ENCODE measurements at regions not wholly inside any gene's neighbourhood (a gene's known extent, or its start where the extent isn't known, plus 50 kb on each side); places are given as distances from the start of the nearest gene placed in this dataset.

GRCh38 chr13:56019606-56020005 lies 1121.1 kb upstream of the PRR20A start:
- WGBS (ENCODE audit: extremely low coverage, insufficient coverage, insufficient read length), result no CpG with 5 or more reads among the region's 5 CpGs
- no peak overlapping the region for H2BK5ac ChIP-seq (ENCODE audit: low read depth, low read length, poor library complexity)

DNA sequence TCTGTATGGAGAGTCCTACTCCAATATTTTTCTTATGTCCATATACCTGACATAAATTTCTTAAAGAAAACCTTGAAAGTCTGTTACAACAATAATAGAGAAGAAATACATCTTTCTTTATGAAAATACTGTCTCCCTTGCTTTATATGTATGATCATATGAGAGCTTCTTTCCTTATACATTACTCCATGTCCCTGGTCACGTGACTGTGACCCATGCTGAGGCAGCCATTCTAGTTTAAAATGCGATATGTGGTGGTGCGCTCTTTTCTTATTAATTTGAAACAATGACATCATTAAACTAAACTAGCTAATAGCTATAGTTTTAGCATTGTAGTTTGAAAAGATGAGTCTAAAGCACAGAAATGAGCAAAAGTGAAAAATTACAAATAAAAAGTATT lies 1120.3 kb upstream of the PRR20A start:
- Histone ChIP-seq H3K18ac (ENCODE audit: low read length) (no peak overlapping the region), H3K27me3 (ENCODE audit: insufficient read depth, low read length) (no peaks in the 10 kb centered on the region), H4K8ac (ENCODE audit: low read depth, low read length) (no peak overlapping the region), H2BK12ac (ENCODE audit: low read length) (no peak overlapping the region), H3K4me3 (ENCODE audit: low read depth, low read length) (no peak overlapping the region), H3K36me3 (ENCODE audit: control insufficient read depth in 1 of 2, insufficient read depth in 2 of 2, low read length in 2 of 2) (no peaks in the 10 kb centered on the region), H3K27ac (ENCODE audit: low read depth, low read length) (no peak overlapping the region), H3K9me3 (ENCODE audit: insufficient read depth, low read depth, low read length) (no peaks in the 10 kb centered on the region), H2BK5ac (ENCODE audit: low read depth, low read length, poor library complexity) (no peak overlapping the region), H3K9ac (ENCODE audit: low read length) (no peak overlapping the region), H3K4me1 (ENCODE audit: control insufficient read depth in 1 of 2, insufficient read depth in 2 of 2, low read length in 2 of 2) (no peaks in the 10 kb centered on the region), H2AK5ac (ENCODE audit: low read length) (no peak overlapping the region), H3K14ac (ENCODE audit: low read length) (no peak overlapping the region), H3K4ac (ENCODE audit: low read depth, low read length) (no peak overlapping the region), H3K79me1 (ENCODE audit: low read length) (no peaks in the 10 kb centered on the region), H3K4me2 (ENCODE audit: low read length) (no peak overlapping the region), H2AFZ (ENCODE audit: insufficient read depth, low read length, poor library complexity) (no peak overlapping the region), H2BK120ac (ENCODE audit: insufficient read depth, low read length, poor library complexity) (no peak overlapping the region), H4K91ac (ENCODE audit: low read depth, low read length) (no peak overlapping the region), H3K23ac (ENCODE audit: low read length) (no peak overlapping the region), H3K79me2 (ENCODE audit: control insufficient read depth, insufficient read depth, low read length, poor library complexity) (no peaks in the 10 kb centered on the region), H4K12ac (ENCODE audit: low read depth, low read length) (no peak overlapping the region)
- whole genome bisulfite sequencing (ENCODE audit: extremely low coverage, insufficient coverage, insufficient read length), result no CpG with 5 or more reads among the region's 3 CpGs
- no peak for DNase-seq

More at GRCh38 chr13:56019606-56020005, 1121.1 kb upstream of the PRR20A start:
- H3K14ac ChIP-seq (ENCODE audit: low read length), result no peak overlapping the region
- H4K91ac ChIP-seq (ENCODE audit: low read depth, low read length), result no peak overlapping the region
- H2BK12ac ChIP-seq (ENCODE audit: low read length), result no peak overlapping the region
- no peaks in the 10 kb centered on the region for H3K79me1 ChIP-seq (ENCODE audit: low read length)
- H3K79me2 ChIP-seq (ENCODE audit: control insufficient read depth, insufficient read depth, low read length, poor library complexity), result no peaks in the 10 kb centered on the region
- H4K12ac ChIP-seq (ENCODE audit: low read depth, low read length), result no peak overlapping the region
- H2AFZ ChIP-seq (ENCODE audit: insufficient read depth, low read length, poor library complexity), result no peak overlapping the region
- no peak overlapping the region for H3K4ac ChIP-seq (ENCODE audit: low read depth, low read length)
- no peak overlapping the region for H3K27ac ChIP-seq (ENCODE audit: low read depth, low read length)
- no peaks in the 10 kb centered on the region for H3K4me1 ChIP-seq (ENCODE audit: control insufficient read depth in 1 of 2, insufficient read depth in 2 of 2, low read length in 2 of 2)
- H3K18ac ChIP-seq (ENCODE audit: low read length), result no peak overlapping the region
- H3K4me3 ChIP-seq (ENCODE audit: low read depth, low read length), result no peak overlapping the region
- H3K4me2 ChIP-seq (ENCODE audit: low read length), result no peak overlapping the region
- H2AK5ac ChIP-seq (ENCODE audit: low read length), result no peak overlapping the region
- H3K23ac ChIP-seq (ENCODE audit: low read length), result no peak overlapping the region
- no peaks in the 10 kb centered on the region for H3K9me3 ChIP-seq (ENCODE audit: insufficient read depth, low read depth, low read length)
- H3K36me3 ChIP-seq (ENCODE audit: control insufficient read depth in 1 of 2, insufficient read depth in 2 of 2, low read length in 2 of 2), result no peaks in the 10 kb centered on the region
- H3K27me3 ChIP-seq (ENCODE audit: insufficient read depth, low read length), result no peaks in the 10 kb centered on the region
- no peak overlapping the region for H2BK120ac ChIP-seq (ENCODE audit: insufficient read depth, low read length, poor library complexity)
- H4K8ac ChIP-seq (ENCODE audit: low read depth, low read length), result no peak overlapping the region
- H3K9ac ChIP-seq (ENCODE audit: low read length), result no peak overlapping the region
- no peak for DNase-seq

- no peak overlapping the region for H3K4ac ChIP-seq (ENCODE audit: low read depth, low read length)
- H3K79me2 ChIP-seq (ENCODE audit: control insufficient read depth, insufficient read depth, low read length, poor library complexity), result no peaks in the 10 kb centered on the region
- H3K9me3 ChIP-seq (ENCODE audit: insufficient read depth, low read depth, low read length), result no peaks in the 10 kb centered on the region
- H2AK5ac ChIP-seq (ENCODE audit: low read length), result no peak overlapping the region
- no peak overlapping the region for H3K4me2 ChIP-seq (ENCODE audit: low read length)
- no peaks in the 10 kb centered on the region for H3K27me3 ChIP-seq (ENCODE audit: insufficient read depth, low read length)
- H3K36me3 ChIP-seq (ENCODE audit: control insufficient read depth in 1 of 2, insufficient read depth in 2 of 2, low read length in 2 of 2), result no peaks in the 10 kb centered on the region
- H3K9ac ChIP-seq (ENCODE audit: low read length), result no peak overlapping the region
- H3K4me3 ChIP-seq (ENCODE audit: low read depth, low read length), result no peak overlapping the region
- DNase-seq, result no peak
- no peak overlapping the region for H4K8ac ChIP-seq (ENCODE audit: low read depth, low read length)
- no peak overlapping the region for H2BK5ac ChIP-seq (ENCODE audit: low read depth, low read length, poor library complexity)
- no peak overlapping the region for H2AFZ ChIP-seq (ENCODE audit: insufficient read depth, low read length, poor library complexity)
- no peak overlapping the region for H2BK12ac ChIP-seq (ENCODE audit: low read length)
- no peak overlapping the region for H3K27ac ChIP-seq (ENCODE audit: low read depth, low read length)
- H3K23ac ChIP-seq (ENCODE audit: low read length), result no peak overlapping the region
- WGBS (ENCODE audit: extremely low coverage, insufficient coverage, insufficient read length), result no CpG with 5 or more reads among the region's 8 CpGs
- H3K14ac ChIP-seq (ENCODE audit: low read length), result no peak overlapping the region
- H4K91ac ChIP-seq (ENCODE audit: low read depth, low read length), result no peak overlapping the region
- no peaks in the 10 kb centered on the region for H3K4me1 ChIP-seq (ENCODE audit: control insufficient read depth in 1 of 2, insufficient read depth in 2 of 2, low read length in 2 of 2)
- no peaks in the 10 kb centered on the region for H3K79me1 ChIP-seq (ENCODE audit: low read length)
- no peak overlapping the region for H3K18ac ChIP-seq (ENCODE audit: low read length)
- H4K12ac ChIP-seq (ENCODE audit: low read depth, low read length), result no peak overlapping the region
- no peak overlapping the region for H2BK120ac ChIP-seq (ENCODE audit: insufficient read depth, low read length, poor library complexity)
Observed at GRCh38 chr13:56039992-56040391, 1100.7 kb upstream of the PRR20A start.

DNA sequence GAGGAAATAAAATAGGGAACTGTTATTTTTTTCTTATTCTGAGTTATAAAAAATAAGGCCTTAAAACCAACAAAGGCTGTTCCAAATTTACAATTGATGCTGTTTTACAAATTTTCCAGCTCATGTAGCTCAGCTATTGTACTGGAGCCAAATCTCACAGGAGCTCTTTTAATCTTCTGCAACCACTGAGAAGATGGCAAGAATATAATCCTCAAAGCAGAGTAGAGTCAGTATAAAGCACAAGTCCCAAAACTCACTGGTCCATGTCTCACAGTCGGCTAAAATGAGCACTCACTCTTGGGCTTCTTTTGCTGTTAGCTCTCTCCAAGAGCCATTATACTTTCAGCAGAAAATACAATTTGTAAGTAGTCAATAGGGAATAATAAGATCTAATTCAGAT lies 1074.4 kb upstream of the PRR20A start:
- no peak overlapping the region for H2BK120ac ChIP-seq (ENCODE audit: insufficient read depth, low read length, poor library complexity)
- no peak overlapping the region for H2AK5ac ChIP-seq (ENCODE audit: low read length)
- WGBS (ENCODE audit: extremely low coverage, insufficient coverage, insufficient read length), result no CpG with 5 or more reads among the region's 1 CpG
- H3K79me2 ChIP-seq (ENCODE audit: control insufficient read depth, insufficient read depth, low read length, poor library complexity), result no peaks in the 10 kb centered on the region
- H3K4me2 ChIP-seq (ENCODE audit: low read length), result no peak overlapping the region
- no peak overlapping the region for H3K4ac ChIP-seq (ENCODE audit: low read depth, low read length)
- H3K9me3 ChIP-seq (ENCODE audit: insufficient read depth, low read depth, low read length), result no peaks in the 10 kb centered on the region
- H2BK12ac ChIP-seq (ENCODE audit: low read length), result no peak overlapping the region
- DNase-seq, result no peak
- H2BK5ac ChIP-seq (ENCODE audit: low read depth, low read length, poor library complexity), result no peak overlapping the region
- H4K8ac ChIP-seq (ENCODE audit: low read depth, low read length), result no peak overlapping the region
- no peak overlapping the region for H3K27ac ChIP-seq (ENCODE audit: low read depth, low read length)
- H3K9ac ChIP-seq (ENCODE audit: low read length), result no peak overlapping the region
- no peak overlapping the region for H3K18ac ChIP-seq (ENCODE audit: low read length)
- H3K36me3 ChIP-seq (ENCODE audit: control insufficient read depth in 1 of 2, insufficient read depth in 2 of 2, low read length in 2 of 2), result no peaks in the 10 kb centered on the region
- H2AFZ ChIP-seq (ENCODE audit: insufficient read depth, low read length, poor library complexity), result no peak overlapping the region
- H3K4me3 ChIP-seq (ENCODE audit: low read depth, low read length), result no peak overlapping the region
- H3K23ac ChIP-seq (ENCODE audit: low read length), result no peak overlapping the region
- no peak overlapping the region for H4K12ac ChIP-seq (ENCODE audit: low read depth, low read length)
- H3K27me3 ChIP-seq (ENCODE audit: insufficient read depth, low read length), result no peaks in the 10 kb centered on the region
- no peak overlapping the region for H3K14ac ChIP-seq (ENCODE audit: low read length)
- no peaks in the 10 kb centered on the region for H3K79me1 ChIP-seq (ENCODE audit: low read length)
- H4K91ac ChIP-seq (ENCODE audit: low read depth, low read length), result no peak overlapping the region
- no peaks in the 10 kb centered on the region for H3K4me1 ChIP-seq (ENCODE audit: control insufficient read depth in 1 of 2, insufficient read depth in 2 of 2, low read length in 2 of 2)
